C1 segment of cervical spinal cord (tissue), 14 donors: ENCODE measurements at regions not wholly inside any gene's neighbourhood (a gene's known extent, or its start where the extent isn't known, plus 50 kb on each side); places are given as distances from the start of the nearest gene placed in this dataset.
A peak's percentile ranks its signal among the peaks of the same experiment; 100 is the strongest.

ENCODE experiments used
- DNase-seq, 14 donors: peaks; one replicate each; lab custom pipeline; 2025; lab: John Stamatoyannopoulos, UW

- no peak for DNase-seq
These were observed 52.1 kb downstream of the STYXL2 start for GRCh38 chr1:167145965-167146364.

- no peak for DNase-seq
These were observed 53.1 kb downstream of the STYXL2 start for GRCh38 chr1:167146903-167147539.

GRCh38 chr1:167148421-167148820, 54.5 kb downstream of the STYXL2 start:
- DNase-seq = no peak

- DNase-seq = no peak
These were observed 56.1 kb downstream of the STYXL2 start for GRCh38 chr1:167149793-167150491.

- no peak for DNase-seq
These were observed 56.6 kb downstream of the STYXL2 start for GRCh38 chr1:167150492-167150833.

- no peak for DNase-seq
These were observed 58.5 kb downstream of the STYXL2 start for GRCh38 chr1:167152192-167152876.

GRCh38 chr1:167156466-167156865, 62.6 kb downstream of the STYXL2 start:
- DNase-seq = peak in 1 of 14 donors; percentile 95

GRCh38 chr1:167157114-167157513, 63.2 kb downstream of the STYXL2 start:
- no peak for DNase-seq

- no peak for DNase-seq
These were observed 62.4 kb upstream of the POU2F1 start for GRCh38 chr1:167158111-167158812.

- DNase-seq = no peak
These were observed 61.8 kb upstream of the POU2F1 start for GRCh38 chr1:167158813-167159275.

- DNase-seq = no peak
These were observed 60.9 kb upstream of the POU2F1 start for GRCh38 chr1:167159782-167160181.

- no peak for DNase-seq
These were observed 59.4 kb upstream of the POU2F1 start for GRCh38 chr1:167161242-167161641.

GRCh38 chr1:167161762-167162161, 58.9 kb upstream of the POU2F1 start:
- no peak for DNase-seq

GRCh38 chr1:167165219-167165618, 55.5 kb upstream of the POU2F1 start:
- DNase-seq = no peak

- DNase-seq = peak in 1 of 14 donors; percentile 37
These were observed 54.6 kb upstream of the POU2F1 start for GRCh38 chr1:167165948-167166689.

- peak in 1 of 14 donors; percentile 23 for DNase-seq
These were observed 54.0 kb upstream of the POU2F1 start for GRCh38 chr1:167166690-167167075.

- peak in 2 of 14 donors; percentile 0 to 84 for DNase-seq
These were observed 52.3 kb upstream of the POU2F1 start for GRCh38 chr1:167168424-167168823.

- DNase-seq = no peak
These were observed 51.0 kb upstream of the POU2F1 start for GRCh38 chr1:167169642-167170041.
